Trophoblast cell (in vitro differentiated cells and primary cell): ENCODE measurements at regions not wholly inside any gene's neighbourhood (a gene's known extent, or its start where the extent isn't known, plus 50 kb on each side); places are given as distances from the start of the nearest gene placed in this dataset.

Source experiments
- DNase-seq, 2 donors: peaks; one replicate each; pipeline ENCODE4 v3.0.0-alpha.2; 2016
- H2AFZ ChIP-seq: 2 replicates; pipeline ENCODE4 v1.6.1; 2013; ENCODE audit warnings: low read length, moderate library complexity, mild to moderate bottlenecking; ENCODE audit not compliant: insufficient read depth, poor library complexity
- H2AK5ac ChIP-seq: 2 replicates; pipeline ENCODE4 v1.6.1; 2013; ENCODE audit warnings: mild to moderate bottlenecking, low read length
- H2BK120ac ChIP-seq: 2 replicates; pipeline ENCODE4 v1.6.1; 2013; ENCODE audit warnings: low read length, mild to moderate bottlenecking, moderate library complexity; ENCODE audit not compliant: insufficient read depth, poor library complexity
- H2BK12ac ChIP-seq: 2 replicates; pipeline ENCODE4 v1.6.1; 2013; ENCODE audit warnings: mild to moderate bottlenecking, low read length, moderate library complexity
- H2BK5ac ChIP-seq: 2 replicates; pipeline ENCODE4 v1.6.1; 2013; ENCODE audit warnings: low read length, low read depth, moderate library complexity, mild to moderate bottlenecking; ENCODE audit not compliant: poor library complexity
- H3K14ac ChIP-seq: 2 replicates; pipeline ENCODE4 v1.6.1; 2013; ENCODE audit warnings: mild to moderate bottlenecking, low read length
- H3K18ac ChIP-seq: 2 replicates; pipeline ENCODE4 v1.6.1; 2013; ENCODE audit warnings: mild to moderate bottlenecking, low read length
- H3K23ac ChIP-seq: 2 replicates; pipeline ENCODE4 v1.6.1; 2013; ENCODE audit warnings: low read length
- H3K27ac ChIP-seq: 2 replicates; pipeline ENCODE4 v1.5.1; 2013; ENCODE audit warnings: low read depth, mild to moderate bottlenecking, inconsistent platforms, low read length, moderate library complexity
- H3K27me3 ChIP-seq: 2 replicates; pipeline ENCODE4 v1.6.1; 2013; ENCODE audit warnings: inconsistent platforms, mild to moderate bottlenecking, low read length, moderate library complexity; ENCODE audit not compliant: insufficient read depth
- H3K36me3 ChIP-seq, 2 experiments: 1 replicate in 1 of 2; 2 replicates in 1 of 2; pipeline ENCODE4 v1.6.1; 2013; ENCODE audit warnings: low read length in 2 of 2, mild to moderate bottlenecking in 2 of 2, moderate library complexity in 1 of 2; ENCODE audit not compliant: insufficient read depth in 2 of 2, control insufficient read depth in 1 of 2
- H3K4ac ChIP-seq: 2 replicates; pipeline ENCODE4 v1.6.1; 2013; ENCODE audit warnings: low read depth, mild to moderate bottlenecking, low read length, moderate library complexity
- H3K4me1 ChIP-seq, 2 experiments: 1 replicate in 1 of 2; 2 replicates in 1 of 2; pipeline ENCODE4 v1.6.1; 2013; ENCODE audit warnings: low read length in 2 of 2, mild to moderate bottlenecking in 2 of 2, moderate library complexity in 1 of 2; ENCODE audit not compliant: insufficient read depth in 2 of 2, control insufficient read depth in 1 of 2
- H3K4me2 ChIP-seq: 2 replicates; pipeline ENCODE4 v1.6.1; 2013; ENCODE audit warnings: inconsistent platforms, mild to moderate bottlenecking, low read length, moderate library complexity
- H3K4me3 ChIP-seq: 2 replicates; pipeline ENCODE4 v1.5.1; 2013; ENCODE audit warnings: mild to moderate bottlenecking, low read depth, low read length, inconsistent platforms
- H3K79me1 ChIP-seq: one replicate; pipeline ENCODE4 v1.6.1; 2013; ENCODE audit warnings: low read length
- H3K79me2 ChIP-seq: 2 replicates; pipeline ENCODE4 v1.6.1; 2013; ENCODE audit warnings: low read length, mild to moderate bottlenecking; ENCODE audit not compliant: control insufficient read depth, insufficient read depth, poor library complexity
- H3K9ac ChIP-seq: 2 replicates; pipeline ENCODE4 v1.6.1; 2013; ENCODE audit warnings: mild to moderate bottlenecking, low read length
- H3K9me3 ChIP-seq: 2 replicates; pipeline ENCODE4 v1.6.1; 2013; ENCODE audit warnings: low read depth, mild to moderate bottlenecking, control low read depth, inconsistent platforms, low read length; ENCODE audit not compliant: insufficient read depth
- H4K12ac ChIP-seq: 2 replicates; pipeline ENCODE4 v1.6.1; 2013; ENCODE audit warnings: low read depth, mild to moderate bottlenecking, low read length, moderate library complexity
- H4K8ac ChIP-seq: 2 replicates; pipeline ENCODE4 v1.6.1; 2013; ENCODE audit warnings: low read depth, mild to moderate bottlenecking, low read length, moderate library complexity
- H4K91ac ChIP-seq: one replicate; pipeline ENCODE4 v1.6.1; 2013; ENCODE audit warnings: low read depth, mild to moderate bottlenecking, low read length, moderate library complexity
- WGBS: extraction: QIAGEN DNeasy Blood & Tissue Kit; methylation state at CpG from one replicate; pipeline ENCODE4 v1.1.7; 2013; ENCODE audit warnings: missing lambda C conversion rate; ENCODE audit not compliant: insufficient read length, insufficient coverage; ENCODE audit errors: extremely low coverage; 5-methylcytosine and 5-hydroxymethylcytosine counted together

GRCh38 chr12:124130691-124131591 is 157.9 kb downstream of the ZNF664 start:
- Histone ChIP-seq H3K18ac (no peak overlapping the region), H2BK120ac (no peak overlapping the region), H4K12ac (no peak overlapping the region), H4K8ac (no peak overlapping the region), H2AFZ (no peak overlapping the region), H2BK12ac (no peak overlapping the region), H2AK5ac (no peak overlapping the region), H3K14ac (no peak overlapping the region), H2BK5ac (no peak overlapping the region), H3K9me3 (no peaks in the 10 kb centered on the region), H3K4me3 (no peak overlapping the region), H4K91ac (no peak overlapping the region), H3K79me1 (no peaks in the 10 kb centered on the region), H3K4ac (no peak overlapping the region), H3K36me3 (no peaks in the 10 kb centered on the region), H3K4me2 (peak overlapping the region; percentile 7), H3K79me2 (no peaks in the 10 kb centered on the region), H3K27me3 (no peaks in the 10 kb centered on the region), H3K27ac (no peak overlapping the region), H3K4me1 (peaks cover 7 to 10% of the 10 kb centered on the region in 2 experiments), H3K23ac (no peak overlapping the region), H3K9ac (no peak overlapping the region)
- WGBS: no CpG with 5 or more reads among the region's 9 CpGs
- DNase-seq: no peak

GRCh38 chr12:124131659-124132058 is 158.6 kb downstream of the ZNF664 start:
- no CpG with 5 or more reads among the region's 5 CpGs for WGBS
- H3K23ac ChIP-seq: no peak overlapping the region
- H3K27me3 ChIP-seq: no peaks in the 10 kb centered on the region

GRCh38 chr12:124132530-124132929 is 159.5 kb downstream of the ZNF664 start:
- Histone ChIP-seq H2BK12ac (no peak overlapping the region), H3K27me3 (no peaks in the 10 kb centered on the region), H3K18ac (no peak overlapping the region), H3K23ac (no peak overlapping the region), H3K14ac (no peak overlapping the region), H3K4me2 (no peak overlapping the region), H3K79me2 (no peaks in the 10 kb centered on the region), H3K9me3 (peaks cover 1% of the 10 kb centered on the region), H3K4me1 (peaks cover 7 to 10% of the 10 kb centered on the region in 2 experiments), H2AFZ (no peak overlapping the region), H4K91ac (no peak overlapping the region), H3K79me1 (no peaks in the 10 kb centered on the region), H3K9ac (no peak overlapping the region), H3K36me3 (no peaks in the 10 kb centered on the region), H2BK120ac (no peak overlapping the region), H2AK5ac (no peak overlapping the region), H3K4ac (no peak overlapping the region), H4K12ac (no peak overlapping the region), H3K27ac (no peak overlapping the region), H4K8ac (no peak overlapping the region), H2BK5ac (no peak overlapping the region), H3K4me3 (no peak overlapping the region)
- no peak for DNase-seq
- WGBS: no CpG with 5 or more reads among the region's 2 CpGs

More at GRCh38 chr12:124131659-124132058, 158.6 kb downstream of the ZNF664 start:
- Histone ChIP-seq H3K79me1 (no peaks in the 10 kb centered on the region), H4K8ac (no peak overlapping the region), H4K12ac (no peak overlapping the region), H2BK120ac (no peak overlapping the region), H2AFZ (no peak overlapping the region), H2BK12ac (no peak overlapping the region), H2AK5ac (no peak overlapping the region), H3K4ac (no peak overlapping the region), H3K18ac (no peak overlapping the region), H3K79me2 (no peaks in the 10 kb centered on the region), H3K4me2 (peak overlapping the region; percentile 7), H4K91ac (no peak overlapping the region), H3K36me3 (no peaks in the 10 kb centered on the region), H3K14ac (no peak overlapping the region), H3K27ac (no peak overlapping the region), H3K4me3 (no peak overlapping the region), H3K4me1 (peaks cover 7 to 10% of the 10 kb centered on the region in 2 experiments), H3K9me3 (no peaks in the 10 kb centered on the region), H2BK5ac (no peak overlapping the region), H3K9ac (no peak overlapping the region)
- DNase-seq: no peak

GRCh38 chr12:124136796-124137195 is 158.1 kb upstream of the RFLNA start:
- H3K9me3 ChIP-seq: peaks cover 1% of the 10 kb centered on the region
- H4K91ac ChIP-seq: no peak overlapping the region
- H2BK120ac ChIP-seq: no peak overlapping the region
- no peak for DNase-seq
- no peak overlapping the region for H4K8ac ChIP-seq
- no peak overlapping the region for H2BK12ac ChIP-seq
- H2AFZ ChIP-seq: no peak overlapping the region
- H3K79me2 ChIP-seq: no peaks in the 10 kb centered on the region
- H3K23ac ChIP-seq: no peak overlapping the region
- H3K79me1 ChIP-seq: no peaks in the 10 kb centered on the region
- H3K27me3 ChIP-seq: no peaks in the 10 kb centered on the region
- H3K18ac ChIP-seq: no peak overlapping the region
- H3K4me3 ChIP-seq: no peak overlapping the region
- H2BK5ac ChIP-seq: no peak overlapping the region
- no peak overlapping the region for H2AK5ac ChIP-seq
- H3K9ac ChIP-seq: no peak overlapping the region
- H3K4me2 ChIP-seq: no peak overlapping the region
- H4K12ac ChIP-seq: no peak overlapping the region
- peaks cover 3 to 4% of the 10 kb centered on the region in 2 experiments for H3K4me1 ChIP-seq
- no peak overlapping the region for H3K4ac ChIP-seq
- H3K27ac ChIP-seq: no peak overlapping the region
- no peak overlapping the region for H3K14ac ChIP-seq
- no peaks in the 10 kb centered on the region for H3K36me3 ChIP-seq
